Right atrium auricular region (tissue), 2 donors: ENCODE measurements at regions not wholly inside any gene's neighbourhood (a gene's known extent, or its start where the extent isn't known, plus 50 kb on each side); places are given as distances from the start of the nearest gene placed in this dataset.

Source experiments
- DNase-seq: peaks from one replicate; pipeline ENCODE4 v3.0.0-alpha.2; 2019; ENCODE audit warnings: low spot score
- H3K27ac ChIP-seq, 2 donors: fragments of 200-600 bp; sonication (generic); 1 replicate in 1 of 2; 2 replicates in 1 of 2; pipeline ENCODE4 v1.5.1; 2016 to 2019
- H3K27me3 ChIP-seq, 2 donors: fragments of 200-600 bp; sonication (generic); one replicate each; pipeline versions ENCODE4 v1.5.1 to v1.6.0; 2017 to 2019
- H3K36me3 ChIP-seq: fragments of 200-600 bp; sonication (generic); one replicate; pipeline ENCODE4 v1.5.1; 2016
- H3K4me1 ChIP-seq, 2 donors: fragments of 200-600 bp; sonication (generic); one replicate each; pipeline versions ENCODE4 v1.5.1 to v1.6.0; 2017 to 2019
- H3K4me3 ChIP-seq, 2 donors: fragments of 200-600 bp; sonication (generic); 1 replicate in 1 of 2; 2 replicates in 1 of 2; pipeline ENCODE4 v1.5.1; 2017 to 2019; ENCODE audit warnings: mild to moderate bottlenecking in 1 of 2, moderate library complexity in 1 of 2
- H3K9me3 ChIP-seq, 2 donors: fragments of 200-600 bp; sonication (generic); one replicate each; pipeline ENCODE4 v1.5.1; 2019
- CTCF ChIP-seq, 2 donors: fragments of 200-600 bp; sonication (generic); IDR thresholded peaks; one replicate each; pipeline ENCODE4 v1.5.1; 2019; ENCODE audit warnings: antibody characterized with exemption in 2 of 2

GRCh38 chr1:13967707-13968106 lies 267.7 kb downstream of the PRDM2 start:
- H3K4me3 ChIP-seq: no peak overlapping the region
- H3K27me3 ChIP-seq: no peaks in the 10 kb centered on the region
- H3K36me3 ChIP-seq: no peaks in the 10 kb centered on the region
- no peak for TF ChIP-seq CTCF (IDR thresholded peaks at IDR 0.05)
- H3K9me3 ChIP-seq: peaks cover 0 to 19% of the 10 kb centered on the region in 2 donors
- DNase-seq: no peak
- H3K4me1 ChIP-seq: no peaks in the 10 kb centered on the region
- H3K27ac ChIP-seq: no peak overlapping the region

DNA sequence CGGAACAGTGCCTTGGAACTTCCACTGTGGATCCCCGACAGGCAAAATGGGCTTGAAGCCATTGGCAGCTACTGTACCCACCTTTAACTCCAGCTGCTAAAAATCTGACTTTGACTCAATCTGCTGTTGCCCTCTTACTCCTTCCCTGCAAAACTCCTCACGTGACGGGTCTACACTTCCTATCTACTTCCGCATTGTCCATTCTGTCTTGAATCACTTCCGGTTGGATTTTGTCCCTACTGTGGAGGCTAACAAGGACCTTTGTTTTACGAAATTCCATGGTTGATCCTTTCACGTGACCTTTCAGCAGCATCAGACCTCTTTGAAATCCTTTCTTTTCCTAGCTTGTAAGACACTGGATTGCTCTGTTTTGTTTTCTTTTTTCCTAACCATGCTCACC lies 268.4 kb downstream of the PRDM2 start:
- no peak overlapping the region for H3K27ac ChIP-seq
- no peak overlapping the region for H3K4me3 ChIP-seq
- H3K27me3 ChIP-seq: no peaks in the 10 kb centered on the region
- H3K9me3 ChIP-seq: peaks cover 0 to 19% of the 10 kb centered on the region in 2 donors
- H3K36me3 ChIP-seq: no peaks in the 10 kb centered on the region
- no peak for TF ChIP-seq CTCF (IDR thresholded peaks at IDR 0.05)
- no peaks in the 10 kb centered on the region for H3K4me1 ChIP-seq
- no peak for DNase-seq

- Histone ChIP-seq H3K4me3 (no peak overlapping the region), H3K27ac (no peak overlapping the region), H3K27me3 (no peaks in the 10 kb centered on the region), H3K9me3 (peaks cover 0 to 19% of the 10 kb centered on the region in 2 donors), H3K36me3 (no peaks in the 10 kb centered on the region), H3K4me1 (no peaks in the 10 kb centered on the region)
- DNase-seq: no peak
- no peak for TF ChIP-seq CTCF (IDR thresholded peaks at IDR 0.05)
Measured at GRCh38 chr1:13970631-13971247, 270.8 kb downstream of the PRDM2 start.

DNA sequence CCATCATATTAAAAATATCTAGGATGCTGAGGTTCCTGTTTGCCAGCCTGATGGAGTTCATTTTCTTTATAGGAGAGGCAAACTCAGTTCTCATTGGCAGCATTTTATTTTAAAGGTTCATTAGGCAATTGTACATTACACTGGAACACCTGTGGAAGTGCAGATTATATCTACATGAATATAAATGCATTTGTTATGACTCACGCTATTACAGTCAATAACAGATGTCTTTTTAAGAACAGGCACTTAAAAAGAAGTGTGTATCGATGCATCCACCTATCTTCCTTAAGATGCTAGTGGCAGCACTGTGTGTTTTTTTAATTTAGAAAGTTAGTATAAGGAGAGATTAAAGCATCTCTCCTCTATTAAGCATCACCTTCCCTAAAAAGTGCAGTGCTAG lies 276.5 kb downstream of the PRDM2 start:
- Histone ChIP-seq H3K36me3 (no peaks in the 10 kb centered on the region), H3K27ac (no peak overlapping the region), H3K4me3 (no peak overlapping the region), H3K4me1 (no peaks in the 10 kb centered on the region), H3K9me3 (peaks cover 0 to 6% of the 10 kb centered on the region in 2 donors), H3K27me3 (no peaks in the 10 kb centered on the region)
- no peak for TF ChIP-seq CTCF (IDR thresholded peaks at IDR 0.05)
- DNase-seq: no peak

GRCh38 chr1:13981142-13981541 lies 281.2 kb downstream of the PRDM2 start:
- Histone ChIP-seq H3K36me3 (no peaks in the 10 kb centered on the region), H3K27ac (no peak overlapping the region), H3K4me3 (no peak overlapping the region), H3K4me1 (no peaks in the 10 kb centered on the region), H3K9me3 (no peaks in the 10 kb centered on the region), H3K27me3 (no peaks in the 10 kb centered on the region)
- DNase-seq: no peak
- no peak for TF ChIP-seq CTCF (IDR thresholded peaks at IDR 0.05)

DNA sequence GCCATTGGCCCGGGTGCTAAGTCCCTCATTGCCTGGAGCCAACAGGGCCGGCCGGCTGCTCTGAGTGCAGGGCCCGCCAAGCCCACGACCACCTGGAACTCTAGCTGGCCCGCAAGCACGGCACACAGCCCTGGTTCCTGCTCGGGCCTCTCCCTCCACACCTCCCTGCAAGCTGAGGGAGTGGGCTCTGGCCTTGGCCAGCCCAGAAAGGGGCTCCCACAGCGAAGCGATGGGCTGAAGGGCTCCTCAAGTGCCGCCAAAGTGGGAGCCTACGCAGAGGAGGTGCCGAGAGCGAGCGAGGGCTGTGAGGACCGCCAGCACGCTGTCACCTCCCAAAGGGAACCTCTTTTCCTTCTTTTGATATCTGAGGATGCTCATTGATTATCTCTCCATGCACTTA lies 283.4 kb downstream of the PRDM2 start:
- no peaks in the 10 kb centered on the region for H3K4me1 ChIP-seq
- H3K36me3 ChIP-seq: no peaks in the 10 kb centered on the region
- no peak overlapping the region for H3K27ac ChIP-seq
- no peak overlapping the region for H3K4me3 ChIP-seq
- no peaks in the 10 kb centered on the region for H3K27me3 ChIP-seq
- no peak for DNase-seq
- no peak for TF ChIP-seq CTCF (IDR thresholded peaks at IDR 0.05)
- no peaks in the 10 kb centered on the region for H3K9me3 ChIP-seq
